ENCODE measurements at regions not wholly inside any gene's neighbourhood (a gene's known extent, or its start where the extent isn't known, plus 50 kb on each side); places are given as distances from the start of the nearest gene placed in this dataset.

DNA sequence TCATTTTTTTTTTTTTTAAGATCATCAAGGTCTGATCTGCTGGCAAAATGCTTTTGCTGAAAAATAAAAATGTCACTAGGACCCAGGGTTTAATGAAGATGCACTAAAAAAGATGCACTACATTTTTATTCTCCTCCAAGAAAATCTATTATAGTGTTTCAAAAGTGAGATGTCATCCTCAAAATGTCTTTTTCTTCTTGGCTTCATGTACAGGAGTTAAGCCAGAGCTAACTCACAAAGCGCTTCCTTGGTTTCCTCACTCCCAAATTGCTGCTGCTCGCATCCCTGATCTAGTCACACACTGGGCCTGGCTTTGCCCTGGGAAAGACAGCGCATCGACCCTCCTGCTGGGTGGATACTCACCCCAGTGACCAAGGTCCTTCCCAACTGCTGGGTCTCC lies 113.4 kb upstream of the CCDC68 start:
- 89% methylated on average over 4 of the region's 4 CpGs for WGBS (ENCODE audit: insufficient coverage)
- no peaks in the 10 kb centered on the region for H3K4me1 ChIP-seq (ENCODE audit: control insufficient read depth in 1 of 2, extremely low read depth in 1 of 2, insufficient read depth in 2 of 2, low read length in 2 of 2)
- ChIA-PET POLR2A (no interaction called here), CTCF (no interaction called here)
- no peaks in the 10 kb centered on the region for H3K36me3 Mint-ChIP-seq
- no peak overlapping the region for H3K4me3 ChIP-seq (ENCODE audit: control insufficient read depth in 1 of 2, extremely low read depth in 1 of 2, low read length in 1 of 2)
- no peaks in the 10 kb centered on the region for H3K9me3 ChIP-seq
- no peaks in the 10 kb centered on the region for H3K36me3 ChIP-seq (ENCODE audit: control insufficient read depth in 2 of 2, extremely low read depth in 1 of 2, insufficient read depth in 1 of 2, low read length in 1 of 2)
- H3K4me1 Mint-ChIP-seq: peaks cover 0 to 2% (median 0%) of the 10 kb centered on the region in 3 donors
- no peak for DNase-seq
- H3K27ac ChIP-seq (ENCODE audit: low read length): no peak overlapping the region
- no peak overlapping the region for H3K4me3 Mint-ChIP-seq
- H3K9me3 Mint-ChIP-seq: no peaks in the 10 kb centered on the region
- H3K27ac Mint-ChIP-seq: no peak overlapping the region
- peaks cover 0 to 4% of the 10 kb centered on the region in 2 experiments for H3K27me3 ChIP-seq (replicated peaks in 1 of 2; ENCODE audit: control insufficient read depth in 2 of 2, extremely low read depth in 1 of 2, insufficient read depth in 2 of 2, low read length in 1 of 2)
- H3K27me3 Mint-ChIP-seq: peaks cover 0 to 12% of the 10 kb centered on the region in 2 donors
- no peak for ATAC-seq (replicated peaks in 1 of 4)

DNA sequence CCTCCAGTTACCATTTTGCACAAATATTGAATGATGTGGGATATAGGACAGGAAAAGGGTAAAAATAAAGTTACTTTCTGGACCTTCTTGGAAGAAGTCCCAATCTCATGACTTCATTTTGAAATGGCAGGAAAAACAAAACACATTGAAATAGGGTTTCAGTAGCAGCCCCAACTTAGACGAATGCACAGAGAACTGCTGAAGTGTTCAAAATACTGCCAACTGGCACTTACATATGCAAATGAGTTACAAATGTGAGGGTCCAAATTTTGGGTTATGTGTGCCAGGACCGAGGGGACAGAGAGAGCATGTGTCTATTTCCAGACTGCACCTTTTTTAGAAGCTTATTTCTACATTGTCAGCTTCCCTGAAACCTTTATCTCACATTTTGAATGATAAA lies 112.9 kb upstream of the CCDC68 start:
- Mint-ChIP-seq H3K27ac (no peak overlapping the region), H3K27me3 (peaks cover 0 to 12% of the 10 kb centered on the region in 2 donors), H3K36me3 (no peaks in the 10 kb centered on the region), H3K9me3 (no peaks in the 10 kb centered on the region), H3K4me1 (peaks cover 0 to 2% (median 0%) of the 10 kb centered on the region in 3 donors), H3K4me3 (no peak overlapping the region)
- H3K4me1 ChIP-seq (ENCODE audit: control insufficient read depth in 1 of 2, extremely low read depth in 1 of 2, insufficient read depth in 2 of 2, low read length in 2 of 2): no peaks in the 10 kb centered on the region
- DNase-seq (no peak), ATAC-seq (replicated peaks in 1 of 4) (no peak)
- H3K4me3 ChIP-seq (ENCODE audit: control insufficient read depth in 1 of 2, extremely low read depth in 1 of 2, low read length in 1 of 2): no peak overlapping the region
- WGBS (ENCODE audit: insufficient coverage): 62% methylated on average over 2 of the region's 2 CpGs
- no peaks in the 10 kb centered on the region for H3K36me3 ChIP-seq (ENCODE audit: control insufficient read depth in 2 of 2, extremely low read depth in 1 of 2, insufficient read depth in 1 of 2, low read length in 1 of 2)
- CTCF ChIA-PET: no interaction called here
- no peak overlapping the region for H3K27ac ChIP-seq (ENCODE audit: low read length)
- peaks cover 0 to 4% of the 10 kb centered on the region in 2 experiments for H3K27me3 ChIP-seq (replicated peaks in 1 of 2; ENCODE audit: control insufficient read depth in 2 of 2, extremely low read depth in 1 of 2, insufficient read depth in 2 of 2, low read length in 1 of 2)
- POLR2A ChIA-PET: no interaction called here
- H3K9me3 ChIP-seq: no peaks in the 10 kb centered on the region

DNA sequence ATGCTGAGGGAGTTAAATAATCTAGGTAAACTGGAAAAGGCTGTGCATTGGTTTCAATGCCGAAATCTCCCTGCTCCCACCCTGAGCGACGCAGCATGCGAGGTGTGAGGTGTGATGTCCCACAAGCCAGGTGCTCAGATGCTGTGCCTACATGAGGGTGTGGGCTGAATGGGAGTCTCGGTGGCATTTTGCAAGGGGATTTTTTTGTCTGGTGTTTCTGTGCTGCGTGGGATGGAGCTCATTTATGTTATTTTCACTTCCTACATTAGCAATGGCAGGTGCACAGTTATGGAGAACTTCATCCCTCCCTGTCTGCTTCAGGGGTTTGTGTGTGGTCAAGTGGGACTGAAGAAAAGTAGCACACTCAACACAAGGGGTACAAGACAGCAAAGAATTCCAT lies 110.2 kb upstream of the CCDC68 start:
- Histone ChIP-seq H3K4me3 (ENCODE audit: control insufficient read depth in 1 of 2, extremely low read depth in 1 of 2, low read length in 1 of 2) (no peak overlapping the region), H3K27ac (ENCODE audit: low read length) (no peak overlapping the region), H3K4me1 (ENCODE audit: control insufficient read depth in 1 of 2, extremely low read depth in 1 of 2, insufficient read depth in 2 of 2, low read length in 2 of 2) (no peaks in the 10 kb centered on the region), H3K36me3 (ENCODE audit: control insufficient read depth in 2 of 2, extremely low read depth in 1 of 2, insufficient read depth in 1 of 2, low read length in 1 of 2) (no peaks in the 10 kb centered on the region), H3K27me3 (replicated peaks in 1 of 2; ENCODE audit: control insufficient read depth in 2 of 2, extremely low read depth in 1 of 2, insufficient read depth in 2 of 2, low read length in 1 of 2) (peaks cover 0 to 4% of the 10 kb centered on the region in 2 experiments), H3K9me3 (no peaks in the 10 kb centered on the region)
- H3K27me3 Mint-ChIP-seq: peaks cover 2 to 12% of the 10 kb centered on the region in 2 donors
- no peaks in the 10 kb centered on the region for H3K9me3 Mint-ChIP-seq
- peak in 1 of 35 experiments; percentile 3 for DNase-seq
- CTCF ChIA-PET: no interaction called here
- H3K27ac Mint-ChIP-seq: no peak overlapping the region
- H3K36me3 Mint-ChIP-seq: no peaks in the 10 kb centered on the region
- H3K4me3 Mint-ChIP-seq: no peak overlapping the region
- H3K4me1 Mint-ChIP-seq: peaks cover 0 to 2% (median 0%) of the 10 kb centered on the region in 3 donors
- POLR2A ChIA-PET: no interaction called here
- ATAC-seq (replicated peaks in 1 of 4): no peak
- 55% methylated on average over 5 of the region's 6 CpGs for WGBS (ENCODE audit: insufficient coverage)

DNA sequence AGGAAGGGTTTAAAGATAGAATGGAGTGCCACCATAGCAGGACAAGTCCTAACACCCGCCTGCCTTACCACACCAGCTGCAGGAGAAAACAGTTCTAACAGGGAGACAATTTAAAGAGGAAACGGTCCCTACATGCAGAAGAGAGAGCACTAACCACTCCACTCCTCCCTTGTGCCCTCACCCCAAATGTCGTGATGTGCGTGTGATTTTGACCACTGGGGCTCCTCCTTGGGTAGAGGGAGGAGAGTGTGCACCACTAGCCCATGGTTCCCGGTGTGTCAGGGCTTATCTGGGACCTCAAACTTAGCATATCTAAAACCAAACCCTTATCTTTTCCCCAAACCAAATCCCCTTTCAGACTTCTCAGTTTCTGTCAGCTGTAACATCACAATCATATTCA lies 105.5 kb upstream of the CCDC68 start:
- Histone ChIP-seq H3K27ac (ENCODE audit: low read length) (no peak overlapping the region), H3K36me3 (ENCODE audit: control insufficient read depth in 2 of 2, extremely low read depth in 1 of 2, insufficient read depth in 1 of 2, low read length in 1 of 2) (no peaks in the 10 kb centered on the region), H3K9me3 (no peaks in the 10 kb centered on the region), H3K27me3 (replicated peaks in 1 of 2; ENCODE audit: control insufficient read depth in 2 of 2, extremely low read depth in 1 of 2, insufficient read depth in 2 of 2, low read length in 1 of 2) (no peaks in the 10 kb centered on the region), H3K4me1 (ENCODE audit: control insufficient read depth in 1 of 2, extremely low read depth in 1 of 2, insufficient read depth in 2 of 2, low read length in 2 of 2) (no peaks in the 10 kb centered on the region), H3K4me3 (ENCODE audit: control insufficient read depth in 1 of 2, extremely low read depth in 1 of 2, low read length in 1 of 2) (no peak overlapping the region)
- Mint-ChIP-seq H3K36me3 (no peaks in the 10 kb centered on the region), H3K27me3 (peaks cover 2 to 8% of the 10 kb centered on the region in 2 donors), H3K4me3 (no peak overlapping the region), H3K4me1 (peaks cover 0 to 2% (median 0%) of the 10 kb centered on the region in 3 donors), H3K9me3 (no peaks in the 10 kb centered on the region), H3K27ac (no peak overlapping the region)
- DNase-seq (peak in 1 of 35 experiments; percentile 3), ATAC-seq (replicated peaks in 1 of 4) (no peak)
- ChIA-PET CTCF (no interaction called here), POLR2A (no interaction called here)
- WGBS (ENCODE audit: insufficient coverage): 68% methylated on average over 2 of the region's 5 CpGs

GRCh38 chr18:55064073-55064472 lies 104.8 kb upstream of the CCDC68 start:
- no peaks in the 10 kb centered on the region for H3K27me3 ChIP-seq (replicated peaks in 1 of 2; ENCODE audit: control insufficient read depth in 2 of 2, extremely low read depth in 1 of 2, insufficient read depth in 2 of 2, low read length in 1 of 2)
- WGBS (ENCODE audit: insufficient coverage): 88% methylated on average over 1 of the region's 4 CpGs
- no peaks in the 10 kb centered on the region for H3K36me3 Mint-ChIP-seq
- ChIA-PET POLR2A (no interaction called here), CTCF (no interaction called here)
- H3K27ac Mint-ChIP-seq: no peak overlapping the region
- no peak overlapping the region for H3K27ac ChIP-seq (ENCODE audit: low read length)
- H3K4me1 ChIP-seq (ENCODE audit: control insufficient read depth in 1 of 2, extremely low read depth in 1 of 2, insufficient read depth in 2 of 2, low read length in 2 of 2): no peaks in the 10 kb centered on the region
- H3K27me3 Mint-ChIP-seq: peaks cover 2 to 7% of the 10 kb centered on the region in 2 donors
- no peak for DNase-seq
- H3K4me1 Mint-ChIP-seq: no peaks in the 10 kb centered on the region
- no peaks in the 10 kb centered on the region for H3K9me3 Mint-ChIP-seq
- no peaks in the 10 kb centered on the region for H3K9me3 ChIP-seq
- ATAC-seq (replicated peaks in 1 of 4): no peak
- no peak overlapping the region for H3K4me3 ChIP-seq (ENCODE audit: control insufficient read depth in 1 of 2, extremely low read depth in 1 of 2, low read length in 1 of 2)
- no peak overlapping the region for H3K4me3 Mint-ChIP-seq
- no peaks in the 10 kb centered on the region for H3K36me3 ChIP-seq (ENCODE audit: control insufficient read depth in 2 of 2, extremely low read depth in 1 of 2, insufficient read depth in 1 of 2, low read length in 1 of 2)

DNA sequence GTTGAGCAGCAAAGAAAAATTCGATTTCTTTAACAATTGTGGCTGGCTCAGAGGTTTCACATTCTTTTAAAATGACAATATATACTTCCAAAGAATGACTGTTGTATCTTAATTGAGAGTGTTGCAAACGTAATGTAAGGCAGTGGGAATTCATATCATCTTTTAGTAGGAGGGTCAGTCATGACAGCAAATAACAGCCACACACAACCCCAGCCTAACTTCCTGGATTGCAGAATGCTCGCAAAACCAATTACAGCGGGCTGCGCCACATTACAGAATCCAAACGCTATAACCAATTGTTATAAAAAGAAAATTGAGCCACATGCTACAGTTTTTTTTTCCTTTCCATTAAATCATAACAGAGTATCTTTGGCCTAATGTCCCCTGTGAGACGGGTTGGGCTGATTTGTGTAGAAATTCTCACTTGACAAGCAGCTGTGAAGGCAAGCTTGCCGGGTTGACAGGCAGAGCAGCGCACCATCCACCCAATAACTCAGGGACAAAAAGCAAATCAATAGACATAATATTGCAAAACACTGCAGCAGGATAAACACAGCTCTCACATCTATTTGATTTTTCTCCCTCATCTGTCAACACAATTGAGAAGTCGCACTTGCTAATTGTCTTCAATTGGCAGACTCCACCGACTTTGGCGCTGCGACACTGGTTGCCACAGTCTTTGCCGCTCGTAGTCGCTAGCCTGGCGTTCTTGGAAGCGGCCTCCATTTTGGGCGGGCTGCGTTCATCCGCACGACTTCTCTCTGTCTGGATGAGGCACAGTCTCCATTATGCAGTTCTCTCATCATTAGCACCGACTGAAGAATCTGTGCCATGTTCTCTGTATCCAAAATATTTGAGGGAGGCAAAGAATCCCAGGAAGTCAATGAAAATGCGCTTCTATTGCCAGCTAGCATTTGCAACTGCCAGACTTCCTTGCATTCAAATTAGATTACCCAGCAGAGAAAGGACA lies 95.0 kb upstream of the CCDC68 start:
- Mint-ChIP-seq H3K36me3 (no peaks in the 10 kb centered on the region), H3K27ac (no peak overlapping the region), H3K27me3 (peaks cover 0 to 5% of the 10 kb centered on the region in 2 donors), H3K4me1 (no peaks in the 10 kb centered on the region), H3K9me3 (no peaks in the 10 kb centered on the region), H3K4me3 (no peak overlapping the region)
- no peaks in the 10 kb centered on the region for H3K36me3 ChIP-seq (ENCODE audit: control insufficient read depth in 2 of 2, extremely low read depth in 1 of 2, insufficient read depth in 1 of 2, low read length in 1 of 2)
- H3K27me3 ChIP-seq (replicated peaks in 1 of 2; ENCODE audit: control insufficient read depth in 2 of 2, extremely low read depth in 1 of 2, insufficient read depth in 2 of 2, low read length in 1 of 2): no peaks in the 10 kb centered on the region
- WGBS (ENCODE audit: insufficient coverage): 90% methylated on average over 16 of the region's 24 CpGs
- no peak for ATAC-seq (replicated peaks in 1 of 4)
- no peaks in the 10 kb centered on the region for H3K4me1 ChIP-seq (ENCODE audit: control insufficient read depth in 1 of 2, extremely low read depth in 1 of 2, insufficient read depth in 2 of 2, low read length in 2 of 2)
- no peak overlapping the region for H3K27ac ChIP-seq (ENCODE audit: low read length)
- no peak overlapping the region for H3K4me3 ChIP-seq (ENCODE audit: control insufficient read depth in 1 of 2, extremely low read depth in 1 of 2, low read length in 1 of 2)
- ChIA-PET POLR2A (no interaction called here), CTCF (no interaction called here)
- no peak for DNase-seq
- no peaks in the 10 kb centered on the region for H3K9me3 ChIP-seq

Data from T-cell (primary cell).